Stromal cell of bone marrow (primary cell): ENCODE measurements at regions not wholly inside any gene's neighbourhood (a gene's known extent, or its start where the extent isn't known, plus 50 kb on each side); places are given as distances from the start of the nearest gene placed in this dataset.
A peak's percentile ranks its signal among the peaks of the same experiment; 100 is the strongest.
"Not testable (repeated sequence)": the region's sequence is repeated elsewhere in the genome, so short reads cannot be mapped to it uniquely, and the experiment has no call there.

Experiments used
- DNase-seq: peaks from one replicate; pipeline ENCODE4 v3.0.0-alpha.2; 2012; ENCODE audit warnings: low read depth

DNA sequence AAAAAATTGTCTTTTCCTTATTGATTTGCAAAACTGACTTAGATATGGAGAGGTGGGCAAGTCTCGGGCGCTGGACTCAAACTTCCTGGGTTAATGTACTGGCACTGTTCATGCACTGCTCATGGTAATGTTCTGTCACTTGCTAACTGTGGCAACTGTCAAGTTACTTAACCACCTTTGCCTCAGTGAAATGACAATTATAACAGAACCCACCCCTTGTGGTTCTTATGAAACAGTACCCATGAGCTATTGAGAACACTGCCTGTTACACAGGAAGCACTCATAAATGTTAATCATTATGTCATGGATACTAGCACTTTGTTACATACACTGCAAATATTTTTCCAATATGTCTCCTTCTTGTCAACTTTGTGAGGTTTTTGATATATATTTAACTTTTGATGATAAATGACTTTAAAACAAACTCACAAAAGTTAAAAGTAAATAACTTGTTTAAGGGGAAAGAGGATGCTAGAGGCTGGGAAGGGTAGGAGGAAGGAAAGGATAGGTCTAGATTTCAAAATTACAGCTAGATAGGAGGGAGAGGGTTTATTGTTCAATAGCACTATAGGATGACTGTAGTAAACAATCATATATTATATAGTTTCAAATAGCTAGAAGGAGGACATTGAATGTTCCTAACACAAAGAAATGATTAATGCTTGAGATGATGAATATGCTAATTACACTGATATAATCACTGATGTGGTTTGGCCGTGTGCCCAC is 342.5 kb downstream of the ADGRL2 start:
- no peak for DNase-seq

DNA sequence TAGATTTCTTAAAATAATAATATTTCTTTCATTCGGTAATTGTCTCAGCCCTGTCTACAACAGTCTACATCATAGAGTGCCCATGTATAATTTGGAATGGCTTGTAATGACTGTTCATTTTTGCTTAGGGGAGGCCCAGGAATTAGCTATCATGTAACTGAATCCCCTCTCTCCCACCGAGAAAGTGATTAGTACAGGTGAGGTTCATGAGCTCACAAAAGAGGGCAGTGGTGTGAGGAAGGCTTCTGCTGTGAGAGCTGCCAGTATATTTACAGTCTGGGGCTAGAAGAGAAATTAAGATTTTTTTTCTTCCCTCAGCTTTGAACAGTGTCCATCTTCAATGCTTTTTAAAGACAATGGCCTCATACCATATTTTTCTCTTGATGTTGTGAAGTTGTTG is 340.7 kb downstream of the ADGRL2 start:
- DNase-seq, result no peak

DNA sequence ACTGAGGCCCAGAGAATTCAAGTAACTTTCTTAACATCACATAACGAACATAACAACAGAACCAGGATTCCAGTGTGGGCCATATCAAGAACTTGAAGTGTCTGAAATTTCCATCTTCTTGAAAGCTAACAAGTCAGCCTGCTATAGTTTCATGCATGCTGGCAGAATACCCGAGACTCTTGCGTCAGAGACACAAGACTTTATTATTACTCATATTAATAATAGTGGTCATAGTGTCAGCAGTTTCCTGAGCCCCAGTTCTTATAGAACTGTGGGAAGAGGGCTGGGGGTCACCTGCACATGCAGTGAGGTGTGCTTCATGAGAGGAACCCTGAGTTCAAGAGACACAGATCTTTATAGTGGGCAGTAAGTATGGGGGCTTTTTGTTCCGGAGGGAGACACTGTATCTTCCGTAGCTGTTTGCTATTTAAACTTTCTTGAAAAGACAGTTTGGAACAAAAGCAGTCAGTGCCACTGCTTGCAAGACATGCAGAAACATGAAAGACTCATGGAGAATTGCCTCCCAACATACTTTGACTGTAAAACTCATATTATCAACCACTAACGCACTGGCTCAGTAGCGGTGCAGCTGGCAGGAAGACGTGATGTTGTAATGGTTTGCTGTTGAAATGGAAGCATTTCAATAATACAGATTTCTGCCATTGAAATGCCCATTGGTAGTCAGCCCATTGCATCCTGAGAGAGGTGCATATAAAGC is 339.2 kb downstream of the ADGRL2 start:
- no peak for DNase-seq

DNA sequence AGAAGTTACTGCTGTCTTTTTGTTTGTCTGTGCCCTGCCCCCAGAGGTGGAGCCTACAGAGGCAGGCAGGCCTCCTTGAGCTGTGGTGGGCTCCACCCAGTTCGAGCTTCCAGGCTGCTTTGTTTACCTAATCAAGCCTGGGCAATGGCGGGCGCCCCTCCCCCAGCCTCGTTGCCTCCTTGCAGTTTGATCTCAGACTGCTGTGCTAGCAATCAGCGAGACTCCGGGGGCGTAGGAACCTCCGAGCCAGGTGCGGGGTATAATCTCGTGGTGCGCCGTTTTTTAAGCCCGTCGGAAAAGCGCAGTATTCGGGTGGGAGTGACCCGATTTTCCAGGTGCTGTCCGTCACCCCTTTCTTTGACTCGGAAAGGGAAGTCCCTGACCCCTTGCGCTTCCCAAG is 335.6 kb downstream of the ADGRL2 start:
- not testable (repeated sequence) for DNase-seq

DNA sequence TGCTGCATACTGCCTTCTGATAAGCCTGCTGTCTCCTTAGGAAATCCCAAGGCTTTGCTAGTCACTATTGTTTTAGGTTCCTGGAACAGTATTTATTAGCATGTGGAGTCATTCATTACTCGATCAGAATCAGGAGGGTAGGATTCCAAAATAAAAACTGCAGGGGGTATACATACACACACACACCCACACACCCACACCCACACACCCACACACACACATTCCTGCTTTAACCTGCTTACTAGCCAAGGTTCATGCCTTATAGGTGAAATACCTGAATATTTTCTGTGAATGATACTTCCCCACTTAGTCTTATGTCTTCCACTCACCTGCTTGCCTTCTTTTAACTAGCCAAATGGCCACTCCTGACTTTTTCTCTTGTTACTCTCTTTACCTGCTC is 325.1 kb downstream of the ADGRL2 start:
- no peak for DNase-seq

DNA sequence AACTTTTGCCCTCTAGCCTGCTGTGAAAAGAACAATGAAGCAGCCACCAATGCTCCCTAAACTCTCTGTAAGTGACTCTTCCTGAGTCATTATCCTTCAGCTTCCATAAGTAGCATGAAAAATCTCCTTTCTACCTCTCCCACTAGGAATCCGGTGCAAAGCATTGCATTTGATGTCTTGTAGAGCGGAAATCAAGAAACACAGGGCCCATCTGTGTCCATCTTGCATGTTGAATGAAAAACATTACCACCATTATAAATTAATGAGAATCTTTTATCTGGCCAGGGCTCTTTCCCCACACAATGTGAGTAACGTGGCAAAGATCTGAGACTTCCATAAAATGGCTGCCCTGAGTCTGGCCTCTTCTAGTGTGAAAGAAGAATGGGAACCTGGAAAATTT is 324.4 kb downstream of the ADGRL2 start:
- DNase-seq, result no peak

DNA sequence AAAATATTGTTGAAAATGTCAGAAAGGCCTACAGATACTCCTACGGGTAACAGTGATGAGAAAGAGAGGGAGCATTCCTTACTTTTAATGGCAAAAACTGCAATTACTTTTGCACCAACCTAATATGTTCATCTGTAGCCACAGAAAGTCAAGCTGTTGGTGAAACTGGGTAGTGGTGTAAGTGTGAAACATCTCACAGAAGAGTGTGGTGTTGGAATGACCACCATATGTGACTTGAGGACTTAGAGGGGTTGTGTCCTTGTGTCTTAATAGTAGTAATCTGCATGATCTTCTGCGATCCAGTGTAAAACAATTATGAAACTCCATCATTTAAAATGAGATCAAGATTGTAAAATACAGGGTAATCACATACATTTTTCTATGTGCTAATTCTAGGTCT is 320.7 kb downstream of the ADGRL2 start:
- no peak for DNase-seq

DNA sequence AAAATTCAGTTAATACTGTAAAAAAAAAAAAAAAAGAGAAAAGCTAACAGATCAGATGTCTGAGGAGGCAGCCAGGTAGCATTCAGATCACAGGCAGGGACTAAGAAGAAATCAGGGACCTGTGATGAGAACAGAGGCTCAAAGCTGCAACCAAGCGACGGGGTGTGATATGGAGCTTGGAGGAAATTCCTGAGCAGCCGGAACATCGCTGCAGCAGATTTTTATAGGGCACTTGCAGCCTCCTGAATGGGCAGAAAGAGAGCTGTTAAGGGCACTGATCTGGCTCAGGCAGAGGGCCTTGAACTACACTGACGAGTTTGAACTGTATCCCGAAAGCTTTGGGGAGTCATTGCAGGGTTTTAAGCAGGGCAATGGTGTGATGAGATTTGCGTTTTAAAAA is 315.4 kb downstream of the ADGRL2 start:
- no peak for DNase-seq

DNA sequence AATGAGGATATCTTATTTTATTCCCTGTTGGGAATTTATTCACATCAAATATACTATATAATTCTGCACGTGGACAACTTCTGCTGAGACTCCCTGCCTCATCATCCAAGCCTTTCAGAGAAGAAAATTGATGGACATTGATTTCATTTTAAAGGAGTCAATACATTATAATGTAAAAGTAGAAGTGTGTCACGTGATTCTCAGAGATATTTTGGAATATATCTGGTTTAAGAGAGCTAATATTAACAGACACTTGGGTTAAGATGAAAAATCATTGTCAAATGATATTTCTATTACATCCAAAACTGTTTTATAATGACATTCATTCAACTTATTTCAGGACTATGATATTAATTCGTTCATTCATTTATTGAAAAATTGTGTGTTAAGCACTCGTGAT is 314.2 kb downstream of the ADGRL2 start:
- DNase-seq, result no peak

DNA sequence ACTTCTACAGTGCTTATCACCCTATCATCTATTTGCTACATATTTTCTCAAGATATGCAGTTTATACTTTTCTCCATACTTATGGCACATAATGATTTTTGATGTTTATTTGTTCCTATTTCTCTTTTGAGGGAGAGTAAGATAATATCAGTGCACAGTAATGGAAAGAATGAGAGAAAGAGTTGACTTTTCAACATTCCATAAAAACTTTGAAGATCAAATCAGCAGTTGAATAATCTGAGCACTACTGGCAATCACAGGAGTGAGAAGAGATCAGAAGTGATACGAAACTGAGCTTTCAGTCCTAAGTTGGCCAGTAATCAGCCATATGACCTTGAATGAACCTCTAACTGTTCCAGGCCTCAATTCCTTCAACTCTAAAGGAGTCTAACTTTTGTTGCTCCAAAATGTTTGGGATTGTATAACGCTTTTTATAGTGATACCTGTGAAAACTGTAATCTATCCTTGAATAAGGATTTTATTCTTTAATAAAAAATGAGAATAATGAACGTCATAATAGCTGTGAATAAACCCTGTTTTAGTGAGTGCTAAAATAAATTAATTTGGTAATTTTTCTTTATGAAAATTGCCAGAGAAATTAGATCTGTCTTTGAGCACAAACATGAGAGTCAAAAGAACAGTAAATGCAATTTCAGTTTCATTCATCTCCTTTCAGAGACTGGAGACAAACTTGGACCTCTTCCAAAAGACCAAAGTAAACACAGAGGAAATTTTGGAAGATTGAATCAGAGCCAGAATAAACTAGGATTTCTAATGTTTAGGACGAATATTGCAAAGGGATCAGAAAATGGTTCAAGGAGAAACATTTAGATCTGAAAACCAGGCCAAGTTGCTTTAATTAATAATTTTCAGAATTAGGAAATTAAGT is 309.9 kb downstream of the ADGRL2 start:
- DNase-seq, result peak; percentile 21

DNA sequence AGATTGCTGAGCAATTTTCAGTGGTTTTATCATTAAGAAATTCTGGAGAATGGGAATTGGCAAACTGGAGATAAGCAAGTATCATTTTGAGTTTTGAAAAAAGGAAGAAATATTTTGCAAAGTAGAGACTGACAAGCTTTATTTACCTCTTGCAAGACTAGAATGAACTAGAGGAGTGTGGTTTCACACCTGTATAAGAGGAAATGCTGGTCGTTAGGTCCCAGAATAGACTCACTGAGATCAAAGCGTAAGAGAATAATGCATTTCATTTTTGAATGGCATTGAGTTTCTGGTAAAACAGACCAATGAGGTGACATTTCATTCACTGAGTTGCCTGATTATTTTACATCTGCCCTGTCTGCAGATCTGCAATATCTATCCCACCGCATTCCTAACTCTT is 308.1 kb downstream of the ADGRL2 start:
- no peak for DNase-seq

DNA sequence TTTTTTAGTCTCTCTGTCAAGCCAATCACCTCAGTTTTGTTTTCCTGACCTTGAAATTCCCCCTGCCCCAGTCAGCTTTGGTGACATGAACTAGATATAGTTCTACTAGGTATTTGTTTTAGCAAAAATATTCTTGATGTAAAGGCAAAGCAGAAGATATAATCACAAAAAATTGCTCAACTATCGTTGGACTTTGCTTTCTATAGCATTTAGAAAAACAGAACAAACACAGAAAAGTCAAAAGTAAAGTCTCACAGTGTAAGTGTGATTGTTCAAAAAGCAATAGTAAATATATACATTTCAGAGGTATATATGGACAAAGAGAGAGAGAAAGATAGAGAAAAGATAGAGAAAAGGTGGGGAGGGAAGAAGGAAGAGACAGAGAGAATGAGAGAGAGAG is 305.9 kb downstream of the ADGRL2 start:
- no peak for DNase-seq

DNA sequence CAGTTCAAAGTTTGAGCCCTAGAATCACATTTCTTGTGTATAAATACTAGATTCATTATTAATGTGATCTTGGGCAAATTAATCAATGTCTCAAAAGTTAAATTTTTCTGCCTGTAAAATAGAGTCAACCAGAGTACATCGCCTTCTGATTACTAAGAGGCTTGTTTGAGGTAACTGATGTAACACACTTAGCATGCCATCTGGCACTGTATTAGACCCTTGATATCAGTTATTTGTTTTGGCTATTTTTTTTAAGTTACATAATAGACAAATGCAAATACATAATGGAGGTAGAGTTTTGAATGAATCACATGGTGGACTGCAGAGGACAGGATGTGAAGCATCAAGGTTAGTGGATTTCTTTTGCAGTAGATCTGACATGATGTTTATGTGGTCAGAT is 298.4 kb downstream of the ADGRL2 start:
- no peak for DNase-seq

DNA sequence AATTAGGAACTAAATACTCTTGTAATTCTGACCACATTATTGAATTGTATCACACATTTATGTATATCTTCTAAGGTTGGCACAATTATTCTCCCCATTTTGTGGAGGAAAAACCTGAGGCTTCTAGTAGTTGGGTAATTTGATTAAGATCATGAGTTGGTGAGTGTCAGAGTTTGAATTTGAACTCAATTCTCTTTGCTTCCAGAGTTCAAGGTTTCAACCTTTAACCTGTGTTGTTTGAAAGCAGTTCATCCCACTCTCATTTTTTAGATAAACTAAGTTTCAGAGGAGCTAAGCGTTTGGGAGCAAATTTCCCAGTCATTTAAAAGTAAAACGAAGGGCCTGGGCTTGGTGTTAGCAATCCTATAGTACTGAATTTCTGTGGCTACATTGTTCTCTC is 293.4 kb downstream of the ADGRL2 start:
- no peak for DNase-seq

DNA sequence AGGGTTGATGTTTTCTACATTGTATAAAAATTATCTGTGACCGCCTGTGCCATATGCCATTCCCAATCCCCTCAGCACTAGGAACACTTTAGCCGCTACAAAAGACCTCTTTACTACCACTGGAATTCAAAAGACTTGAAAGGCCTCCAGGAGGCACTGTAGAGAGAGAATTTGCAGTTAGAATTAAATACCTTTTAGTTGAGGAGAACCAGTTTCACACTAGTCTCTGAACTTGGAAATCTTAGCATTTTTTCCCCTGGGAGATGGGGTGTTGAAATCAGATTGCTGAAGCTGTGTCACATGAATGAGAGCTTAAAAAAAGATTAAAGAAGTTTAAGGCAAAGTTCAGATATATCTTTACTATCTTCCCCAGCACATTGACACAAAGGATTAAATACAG is 291.0 kb downstream of the ADGRL2 start:
- peak; percentile 44 for DNase-seq

DNA sequence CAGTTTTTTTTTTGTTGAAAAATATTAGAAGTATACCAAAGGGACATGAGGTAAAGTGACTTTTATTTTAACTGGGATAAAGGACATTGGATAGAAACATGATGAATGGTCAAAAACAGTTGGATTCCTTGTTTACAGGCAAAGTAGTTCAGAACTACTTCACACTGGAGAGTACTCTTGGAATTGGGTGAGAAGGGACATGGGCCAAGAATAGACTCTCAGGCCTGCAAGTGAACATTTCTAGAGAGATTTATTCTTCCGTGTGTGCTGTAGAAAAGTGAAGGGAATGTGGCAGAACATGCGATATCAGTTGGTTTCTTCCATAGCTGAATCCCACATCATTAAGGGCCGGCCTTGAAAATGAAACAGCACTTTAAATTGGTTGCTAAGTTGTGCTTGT is 290.5 kb downstream of the ADGRL2 start:
- no peak for DNase-seq

DNA sequence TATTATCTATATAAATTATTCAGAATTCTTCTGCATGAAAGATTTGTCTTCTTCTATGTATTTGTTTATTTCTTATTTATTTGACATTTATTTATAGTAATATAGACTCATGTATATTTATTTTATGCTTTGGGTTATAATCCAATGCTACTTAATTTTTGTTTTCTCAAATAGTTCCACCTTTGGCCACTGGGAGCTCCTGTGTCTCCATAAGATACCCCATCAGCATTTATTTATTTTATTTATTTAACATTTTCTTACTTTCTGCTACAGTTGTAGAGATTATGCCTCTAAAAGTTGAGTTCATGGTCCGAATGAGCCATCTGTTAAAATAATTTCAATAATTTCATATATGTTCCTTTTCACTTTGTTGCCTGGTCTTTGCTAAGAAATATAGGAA is 289.4 kb downstream of the ADGRL2 start:
- DNase-seq, result no peak

DNA sequence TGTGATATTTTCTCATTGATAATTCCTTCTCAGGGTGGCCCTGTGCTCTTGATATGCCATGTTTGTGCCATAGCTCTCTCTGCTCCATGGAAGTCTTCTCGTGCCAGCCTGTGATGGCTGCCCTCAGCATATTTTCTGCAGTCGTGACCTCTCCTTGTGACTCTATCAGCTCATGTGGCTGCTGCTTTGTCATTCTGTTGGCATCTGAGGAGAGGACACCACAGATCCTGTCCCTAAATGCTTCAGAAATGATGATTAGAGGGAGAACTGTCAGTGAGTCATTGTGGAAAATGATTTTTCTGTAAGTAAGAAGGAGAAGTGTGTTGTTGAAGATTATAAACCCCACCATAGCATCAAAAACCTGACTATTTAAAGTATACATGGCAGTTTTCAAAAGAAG is 286.0 kb downstream of the ADGRL2 start:
- peak; percentile 29 for DNase-seq

DNA sequence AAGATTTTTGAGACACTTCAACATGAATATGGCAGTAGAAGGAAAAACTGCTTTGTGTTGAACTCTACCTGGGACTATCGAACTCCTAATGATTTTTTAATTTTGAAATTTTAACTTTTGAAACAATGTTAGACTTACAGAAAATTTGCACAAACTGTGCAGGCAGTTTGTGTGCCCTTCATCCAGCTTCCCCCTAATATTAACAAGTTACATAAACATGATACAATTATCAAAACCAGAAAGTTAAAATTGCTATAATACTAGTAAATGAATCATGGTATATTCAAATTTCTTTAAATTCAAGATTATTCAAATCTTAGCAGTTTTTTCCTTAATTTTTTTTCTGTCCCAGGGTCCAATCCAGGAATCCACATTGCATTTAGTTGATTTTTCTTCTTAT is 278.9 kb downstream of the ADGRL2 start:
- DNase-seq, result no peak

DNA sequence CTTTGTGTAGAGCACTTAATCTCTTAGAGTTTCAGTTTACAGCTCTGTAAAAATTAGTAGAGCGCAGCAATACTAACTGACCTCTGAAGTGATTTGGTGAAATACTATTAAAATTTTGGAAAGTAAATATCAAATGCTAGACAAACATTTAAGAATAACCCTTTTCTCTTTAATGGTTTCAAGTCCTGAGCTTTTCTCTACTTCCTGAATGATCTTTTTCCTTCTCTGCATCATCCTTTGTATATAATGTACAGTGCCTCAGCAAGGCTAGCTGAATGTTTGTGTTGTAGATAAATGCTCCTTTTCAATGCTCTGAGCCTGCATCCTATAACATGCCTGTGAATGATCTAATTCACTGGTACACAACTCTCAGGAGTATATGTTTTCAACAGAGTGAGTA is 272.9 kb downstream of the ADGRL2 start:
- DNase-seq, result no peak

DNA sequence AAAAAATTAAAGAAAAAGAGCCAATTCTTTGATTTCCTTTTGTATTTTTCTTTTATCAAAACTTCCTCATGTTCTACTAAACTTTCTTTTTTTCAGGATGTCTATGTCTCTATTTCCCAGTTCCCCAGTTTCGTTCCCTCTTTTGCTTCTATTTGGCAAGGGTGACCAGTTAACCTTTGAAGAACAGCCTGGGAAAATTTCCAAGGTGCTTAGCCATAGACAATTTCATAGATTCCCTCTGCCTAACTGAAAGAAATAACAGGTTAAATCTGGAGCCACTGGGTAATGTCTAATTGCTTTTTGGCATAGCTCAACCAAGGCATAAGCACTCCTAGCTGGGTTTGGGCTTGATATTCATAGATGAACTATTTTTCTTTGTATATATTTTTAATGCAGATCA is 272.3 kb downstream of the ADGRL2 start:
- DNase-seq, result no peak

DNA sequence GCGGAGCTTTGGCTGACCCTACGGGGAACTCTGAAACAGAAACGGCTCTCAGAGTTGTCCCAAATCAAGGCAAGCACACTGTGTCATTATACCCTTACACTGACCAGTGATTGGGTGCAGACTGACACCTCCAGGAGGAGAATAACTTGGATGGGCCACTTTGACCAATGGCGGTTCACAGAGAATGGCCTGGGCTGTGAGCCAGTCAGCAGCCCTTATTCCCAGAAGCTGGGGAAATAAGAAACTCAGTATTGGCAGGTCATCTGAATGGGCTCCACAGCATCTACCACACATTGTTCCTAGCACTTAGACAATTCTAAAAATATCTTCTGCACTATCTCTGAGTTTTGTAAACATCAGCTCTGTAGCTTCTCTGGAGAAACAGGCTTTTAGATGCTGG is 265.2 kb downstream of the ADGRL2 start:
- DNase-seq, result no peak

DNA sequence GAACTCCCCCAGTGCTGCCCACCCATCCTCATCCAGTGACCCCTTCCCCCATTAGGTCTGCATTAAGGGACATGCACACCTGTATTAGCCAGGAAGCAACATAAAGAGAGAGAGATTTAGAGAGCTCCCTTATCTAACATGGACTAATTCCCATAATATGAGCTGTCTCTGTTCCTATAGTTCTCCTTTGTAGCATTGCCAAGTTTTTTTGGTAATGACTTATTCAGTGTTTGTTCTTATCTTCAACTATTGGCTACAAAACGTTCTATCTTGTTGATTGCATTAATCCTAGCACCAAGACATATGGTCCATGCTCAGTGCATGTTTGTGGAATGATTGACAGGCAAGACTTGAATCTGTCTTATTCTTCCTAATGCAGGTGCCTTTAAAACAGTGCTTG is 264.0 kb downstream of the ADGRL2 start:
- DNase-seq, result no peak
